Heart left ventricle (tissue), 16 donors: ENCODE measurements at regions not wholly inside any gene's neighbourhood (a gene's known extent, or its start where the extent isn't known, plus 50 kb on each side); places are given as distances from the start of the nearest gene placed in this dataset.

Source experiments
- ATAC-seq, 4 donors: fragments of 200-7000 bp; cut with Tn5 transposase; one replicate each; pipeline ENCODE4 v1.9.1; 2020 to 2022; ENCODE audit warnings: moderate library complexity in 4 of 4, mild to moderate bottlenecking in 3 of 4, moderate number of reproducible peaks in 1 of 4
- DNase-seq, 5 donors: peaks; one replicate each; pipeline ENCODE4 v3.0.0-alpha.2; 2020
- H3K27ac ChIP-seq, 12 donors: fragments of 200-600 bp; sonication (generic) in 4 of 12; one replicate each; pipeline versions ENCODE4 v1.5.0 to v1.8.0; 2016 to 2022; ENCODE audit warnings: mild to moderate bottlenecking in 2 of 12
- H3K27me3 ChIP-seq, 9 donors: fragments of 200-600 bp; sonication (generic) in 2 of 9; one replicate each; pipeline versions ENCODE4 v1.5.1 to v1.8.0; 2016 to 2022; ENCODE audit warnings: mild to moderate bottlenecking in 3 of 9
- H3K36me3 ChIP-seq, 9 donors: fragments of 200-600 bp; sonication (generic) in 2 of 9; one replicate each; pipeline versions ENCODE4 v1.5.0 to v1.8.0; 2018 to 2022; ENCODE audit warnings: mild to moderate bottlenecking in 2 of 9
- H3K4me1 ChIP-seq, 12 donors: fragments of 200-600 bp; sonication (generic) in 4 of 12; one replicate each; pipeline versions ENCODE4 v1.5.0 to v1.8.0; 2016 to 2022; ENCODE audit warnings: mild to moderate bottlenecking in 3 of 12
- H3K4me3 ChIP-seq, 12 donors: fragments of 200-600 bp; sonication (generic) in 4 of 12; one replicate each; pipeline versions ENCODE4 v1.5.0 to v1.8.0; 2017 to 2022; ENCODE audit warnings: mild to moderate bottlenecking in 9 of 12, moderate library complexity in 4 of 12
- H3K9me3 ChIP-seq, 12 donors: fragments of 200-600 bp; sonication (generic) in 4 of 12; one replicate each; pipeline versions ENCODE4 v1.5.0 to v1.8.0; 2016 to 2022; ENCODE audit warnings: mild to moderate bottlenecking in 1 of 12
- CTCF ChIP-seq, 12 donors: fragments of 200-600 bp; sonication (generic) in 4 of 12; IDR thresholded peaks; one replicate each; pipeline versions ENCODE4 v1.5.0 to v1.8.0; 2018 to 2022; ENCODE audit warnings: antibody characterized with exemption in 12 of 12, mild to moderate bottlenecking in 5 of 12
- POLR2A ChIP-seq, 2 donors: fragments of 450-650 bp; IDR thresholded peaks; one replicate each; pipeline ENCODE4 v1.6.1; 2017; ENCODE audit warnings: antibody characterized with exemption in 2 of 2, mild to moderate bottlenecking in 2 of 2, moderate library complexity in 2 of 2
- whole genome bisulfite sequencing, 4 donors: extraction: QIAGEN DNeasy Blood & Tissue Kit in 2 of 4; methylation state at CpG; one replicate each; pipeline versions ENCODE4 v1.1.5 to v1.1.7; 2013 to 2018; 5-methylcytosine and 5-hydroxymethylcytosine counted together
- intact Hi-C, 10 donors: fragments of 100-400 bp; cut with DNase I; formaldehyde crosslinking; loops; one replicate each; pipeline versions ENCODE4 v1.11.1 to v1.14.2; 2022
- donor health status: ischemic (EF 13 %, LVEDD 7.1; RV severe dilation, severe dysfunction).
- donor health status: healthy with polysubstance abuse.
- donor health status: DM: no; HTN: yes; CAD: no.
- donor health status: DM: no; HTN: no; CAD: no.
- donor health status: ischemic (EF 25% LVEDD 6.9; RV normal size, moderate dysfunction).
- donor health status: ischemic (EF 25% LVEDD 5.7; RV mildly dilated, moderate dysfunction).
- donor health status: healthy.
- donor health status: DM: yes; HTN: yes; CAD: no.
- donor health status: ischemic (EF 35%, LVEDD 5.7; RV mildly dilated, moderate dysfunction).
- donor health status: nonischemic (EF 11% LVEDD 7.7; RV severe dilation, severe dysfunction).
- donor health status: DM: yes; HTN: yes; CAD: no.
- donor health status: PGD.
- donor health status: ischemic (EF 29% LVEDD 5.4; RV normal size, mild dysfunction).
- donor health status: nonischemic (EF 23%, LVEDD 6.1; RV moderate dilation, normal function).

GRCh38 chr3:145176907-145177306 is 984.1 kb downstream of the PLOD2 start:
- ATAC-seq (no peak), DNase-seq (no peak)
- Histone ChIP-seq H3K36me3 (no peaks in the 10 kb centered on the region), H3K9me3 (no peaks in the 10 kb centered on the region), H3K4me1 (peaks cover 0 to 7% (median 0%) of the 10 kb centered on the region in 12 donors), H3K27ac (no peak overlapping the region), H3K4me3 (no peak overlapping the region), H3K27me3 (no peaks in the 10 kb centered on the region)
- intact Hi-C loops, result no loop called here
- WGBS, 4 donors, result 58 to 84% (median 73%) methylated on average over 2 of the region's 2 CpGs
- TF ChIP-seq CTCF (IDR thresholded peaks at IDR 0.05) (no peak), POLR2A (IDR thresholded peaks at IDR 0.05) (no peak)

DNA sequence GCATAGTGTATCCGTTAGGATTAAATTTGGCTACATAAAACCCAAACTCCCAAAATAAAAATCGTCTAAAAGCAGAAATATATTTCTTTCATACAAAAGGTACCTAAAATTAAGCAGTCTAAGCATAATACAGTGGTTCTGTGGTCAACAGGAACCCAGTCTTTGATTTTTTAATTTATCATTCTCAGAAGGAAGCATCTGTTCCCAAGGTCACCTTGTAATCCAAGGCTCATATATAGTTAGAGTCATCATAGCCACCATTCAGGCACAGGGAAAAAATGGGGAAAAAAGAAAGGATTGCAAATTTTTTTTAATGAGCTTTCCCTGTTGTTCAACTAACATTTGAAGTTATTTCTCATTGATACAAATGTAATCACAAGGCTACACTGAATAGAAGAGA is 983.2 kb downstream of the PLOD2 start:
- 53 to 74% (median 63%) methylated on average over 2 of the region's 2 CpGs for WGBS, 4 donors
- no peak for ATAC-seq
- no peak for DNase-seq

GRCh38 chr3:145182196-145182911 is 978.6 kb downstream of the PLOD2 start:
- no peaks in the 10 kb centered on the region for H3K9me3 ChIP-seq
- peak overlapping the region in 7 of 12 donors; percentile 3 to 46 (median 16) for H3K4me3 ChIP-seq
- no peak for ATAC-seq
- no peaks in the 10 kb centered on the region for H3K27me3 ChIP-seq
- no peak for DNase-seq
- intact Hi-C loops, result no loop called here
- 57 to 77% (median 68%) methylated on average over 4 of the region's 4 CpGs for WGBS, 4 donors
- no peak for TF ChIP-seq POLR2A (IDR thresholded peaks at IDR 0.05)
- TF ChIP-seq CTCF (IDR thresholded peaks at IDR 0.05), result no peak
- H3K4me1 ChIP-seq, result peaks cover 0 to 7% (median 0%) of the 10 kb centered on the region in 12 donors
- H3K27ac ChIP-seq, result no peak overlapping the region
- H3K36me3 ChIP-seq, result no peaks in the 10 kb centered on the region

More for the DNA sequence above, 983.2 kb downstream of the PLOD2 start:
- no peak overlapping the region for H3K4me3 ChIP-seq
- intact Hi-C loops, result no loop called here
- no peak for TF ChIP-seq POLR2A (IDR thresholded peaks at IDR 0.05)
- no peak for TF ChIP-seq CTCF (IDR thresholded peaks at IDR 0.05)
- no peaks in the 10 kb centered on the region for H3K36me3 ChIP-seq
- no peak overlapping the region for H3K27ac ChIP-seq
- H3K4me1 ChIP-seq, result peaks cover 0 to 7% (median 0%) of the 10 kb centered on the region in 12 donors
- H3K9me3 ChIP-seq, result no peaks in the 10 kb centered on the region
- H3K27me3 ChIP-seq, result no peaks in the 10 kb centered on the region

GRCh38 chr3:145183261-145183660 is 977.7 kb downstream of the PLOD2 start:
- Histone ChIP-seq H3K27ac (no peak overlapping the region), H3K36me3 (no peaks in the 10 kb centered on the region), H3K4me1 (peaks cover 0 to 7% (median 0%) of the 10 kb centered on the region in 12 donors), H3K27me3 (no peaks in the 10 kb centered on the region), H3K4me3 (no peak overlapping the region), H3K9me3 (no peaks in the 10 kb centered on the region)
- TF ChIP-seq POLR2A (IDR thresholded peaks at IDR 0.05) (no peak), CTCF (IDR thresholded peaks at IDR 0.05) (no peak)
- DNase-seq, result no peak
- intact Hi-C loops, result no loop called here
- ATAC-seq, result no peak
- WGBS, 4 donors, result 65 to 71% (median 68%) methylated on average over 3 of the region's 3 CpGs
